K562 (cell line): ENCODE measurements at regions not wholly inside any gene's neighbourhood (a gene's known extent, or its start where the extent isn't known, plus 50 kb on each side); places are given as distances from the start of the nearest gene placed in this dataset.

Experiments
- ATAC-seq: fragments of 200-7000 bp; cut with Tn5 transposase; 3 replicates; pipeline ENCODE4 v1.9.1; 2020; ENCODE audit warnings: moderate library complexity
- BruUV-seq: library from RNA; stranded (reverse); fragments of 400-500 nt; replicated peaks from 2 replicates; lab custom pipeline; 2021; lab: Mats Ljungman, UMichigan
- CTCF ChIA-PET: fragments of 300-600 bp; formaldehyde crosslinking; extraction: SDS; loops from one replicate; lab custom pipeline; 2021; ENCODE audit warnings: low intra/inter-chr PET ratio; lab: Yijun Ruan, JAX
- POLR2A ChIA-PET: fragments of 300-600, 350-650 bp; sonication (Branson Sonifier 250); formaldehyde crosslinking; extraction: SDS; loops from one replicate; lab custom pipeline; 2021; ENCODE audit warnings: antibody characterized with exemption, inconsistent platforms; lab: Yijun Ruan, JAX
- DNase-seq, 4 experiments: peaks; one replicate each; pipeline versions ENCODE4 v3.0.0 to v3.0.0-alpha.2; 2011 to 2018; ENCODE audit warnings: low spot score in 3 of 4, mixed read lengths in 3 of 4; ENCODE audit errors: extremely low read depth in 1 of 4
- FAIRE-seq: peaks from 2 replicates; lab custom pipeline; 2011; peaks lifted over from hg19 to GRCh38; lab: Jason Lieb, UNC
- H2AFZ ChIP-seq: 2 replicates; pipeline ENCODE4 v1.6.0; 2011; ENCODE audit warnings: low read depth, low read length, control low read depth, inconsistent platforms
- H3K27ac ChIP-seq: fragments of 200-600 bp; 3 replicates; pipeline ENCODE4 v1.8.0; 2011; ENCODE audit warnings: low read depth, mild to moderate bottlenecking, control low read depth, inconsistent platforms, low read length, moderate library complexity, mixed read lengths; ENCODE audit errors: extremely low read depth
- H3K27me3 ChIP-seq, 2 experiments: fragments of 300-600 bp in 1 of 2; 2 replicates in 1 of 2; 3 replicates in 1 of 2; pipeline versions ENCODE4 v1.6.0 to v1.8.0; 2011; ENCODE audit warnings: inconsistent platforms in 2 of 2, low read length in 2 of 2, mild to moderate bottlenecking in 1 of 2, mixed read lengths in 1 of 2, moderate library complexity in 1 of 2; ENCODE audit not compliant: control insufficient read depth in 2 of 2, insufficient read depth in 2 of 2
- H3K36me3 ChIP-seq: fragments of 300-600 bp; 3 replicates; pipeline ENCODE4 v1.8.0; 2011; ENCODE audit warnings: mild to moderate bottlenecking, low read length, inconsistent platforms; ENCODE audit not compliant: control insufficient read depth, insufficient read depth
- H3K4me1 ChIP-seq, 2 experiments: fragments of 200-600 bp in 1 of 2; replicated peaks in 1 of 2; 2 replicates in 1 of 2; 3 replicates in 1 of 2; pipeline versions ENCODE4 v1.5.1 to v1.8.0; 2011; ENCODE audit warnings: inconsistent platforms in 2 of 2, low read length in 2 of 2, mild to moderate bottlenecking in 1 of 2, mixed read lengths in 1 of 2, moderate library complexity in 1 of 2; ENCODE audit not compliant: control insufficient read depth in 2 of 2, insufficient read depth in 2 of 2
- H3K4me2 ChIP-seq: 2 replicates; pipeline ENCODE4 v1.6.1; 2011; ENCODE audit warnings: low read length, control low read depth, inconsistent platforms, mixed read lengths; ENCODE audit not compliant: insufficient read depth
- H3K4me3 ChIP-seq: fragments of 200-600 bp; sonication (generic), shearing (Covaris generic); 2 replicates; pipeline ENCODE4 v1.5.1; 2016; ENCODE audit warnings: control low read depth, inconsistent platforms
- H3K79me2 ChIP-seq: fragments of 200-600 bp; 3 replicates; pipeline ENCODE4 v1.8.0; 2011; ENCODE audit warnings: low read length, inconsistent platforms; ENCODE audit not compliant: control insufficient read depth, insufficient read depth
- H3K9ac ChIP-seq, 2 experiments: 2 replicates each; pipeline versions ENCODE4 v1.6.0 to v1.6.1; 2011; ENCODE audit warnings: low read depth in 2 of 2, low read length in 2 of 2, control low read depth in 1 of 2, inconsistent platforms in 1 of 2, mild to moderate bottlenecking in 1 of 2, mixed read lengths in 1 of 2; ENCODE audit not compliant: insufficient read depth in 1 of 2
- H3K9me1 ChIP-seq: one replicate; pipeline ENCODE4 v1.6.0; 2011; ENCODE audit warnings: inconsistent platforms, mild to moderate bottlenecking, low read length, moderate library complexity; ENCODE audit not compliant: control insufficient read depth, insufficient read depth
- H3K9me3 ChIP-seq: replicated peaks from 2 replicates; pipeline ENCODE4 v1.5.1; 2011; ENCODE audit warnings: low read depth, low read length, inconsistent platforms; ENCODE audit not compliant: control insufficient read depth, insufficient read depth
- H4K20me1 ChIP-seq: replicated peaks from 2 replicates; pipeline ENCODE4 v1.6.1; 2011; ENCODE audit warnings: low read length, inconsistent platforms, mixed read lengths; ENCODE audit not compliant: control insufficient read depth, insufficient read depth
- FOSL1 ChIP-seq: fragments of 200-800 bp; sonication (Bioruptor generic); conservative IDR thresholded peaks from 2 replicates; pipeline ENCODE4 v1.6.1; 2016; ENCODE audit warnings: missing genetic modification characterization, missing compliant biosample characterization
- GATA2 ChIP-seq: sonication (generic); formaldehyde crosslinking; IDR thresholded peaks from 2 replicates; pipeline ENCODE4 v1.4.0; 2020; ENCODE audit warnings: mild to moderate bottlenecking, missing genetic modification reagents
- IRF9 ChIP-seq: fragments of 450-650 bp; IDR thresholded peaks from 2 replicates; pipeline ENCODE4 v1.6.1; 2016; ENCODE audit warnings: missing biosample characterization, missing genetic modification characterization
- KDM4B ChIP-seq, 2 experiments: fragments of 450-650 bp in 1 of 2; sonication (generic) in 1 of 2; IDR thresholded peaks; 2 replicates each; pipeline ENCODE4 v1.6.1; 2016 to 2017; ENCODE audit warnings: borderline replicate concordance in 2 of 2, antibody characterized with exemption in 1 of 2, low read depth in 1 of 2, mild to moderate bottlenecking in 1 of 2
- LEF1 ChIP-seq: fragments of 450-650 bp; IDR thresholded peaks from 2 replicates; pipeline ENCODE4 v1.6.1; 2016; ENCODE audit warnings: mild to moderate bottlenecking
- MEIS2 ChIP-seq: fragments of 450-650 bp; IDR thresholded peaks from 2 replicates; pipeline ENCODE4 v1.6.1; 2014; ENCODE audit warnings: mild to moderate bottlenecking; ENCODE audit not compliant: partially characterized antibody
- NFE2L1 ChIP-seq: fragments of 450-650 bp; IDR thresholded peaks from 2 replicates; pipeline ENCODE4 v1.6.1; 2016; ENCODE audit warnings: missing genetic modification characterization, low read depth, mild to moderate bottlenecking, missing compliant biosample characterization, moderate library complexity, borderline replicate concordance
- NRF1 ChIP-seq, 2 experiments: fragments of 450-650 bp; IDR thresholded peaks in 1 of 2; conservative IDR thresholded peaks in 1 of 2; 2 replicates each; pipeline ENCODE4 v1.6.1; 2014; ENCODE audit warnings: mild to moderate bottlenecking in 2 of 2
- RBM25 ChIP-seq: fragments of 200-400 bp; formaldehyde crosslinking; IDR thresholded peaks from 2 replicates; pipeline ENCODE4 v1.6.1; 2018; ENCODE audit warnings: low read length, low read depth, moderate library complexity; ENCODE audit not compliant: severe bottlenecking
- SOX6 ChIP-seq: fragments of 450-650 bp; IDR thresholded peaks from 2 replicates; pipeline ENCODE4 v1.6.1; 2014; ENCODE audit warnings: mild to moderate bottlenecking
- TBL1XR1 ChIP-seq, 2 experiments: IDR thresholded peaks; 2 replicates each; pipeline ENCODE4 v1.6.1; 2012; ENCODE audit warnings: improper control_type of control experiment in 2 of 2, low read length in 2 of 2, mild to moderate bottlenecking in 1 of 2
- XRCC5 ChIP-seq: fragments of 200-400 bp; formaldehyde crosslinking; IDR thresholded peaks from 2 replicates; pipeline ENCODE4 v1.6.1; 2017; ENCODE audit warnings: low read depth, mild to moderate bottlenecking, low read length
- YBX1 ChIP-seq: fragments of 450-650 bp; IDR thresholded peaks from 2 replicates; pipeline ENCODE4 v1.7.1; 2016; ENCODE audit warnings: mild to moderate bottlenecking
- ZBED1 ChIP-seq: IDR thresholded peaks from 2 replicates; pipeline ENCODE4 v1.6.1; 2014
- ZNF12 ChIP-seq: sonication (generic); formaldehyde crosslinking; IDR thresholded peaks from 2 replicates; pipeline ENCODE4 v1.4.0; 2020; ENCODE audit warnings: mild to moderate bottlenecking, missing genetic modification reagents
- ZNF655 ChIP-seq: fragments of 250-450 bp; sonication (Bioruptor Pico); IDR thresholded peaks from 2 replicates; pipeline ENCODE4 v1.5.0; 2021
- ZNF778 ChIP-seq: fragments of 450-650 bp; formaldehyde crosslinking; IDR thresholded peaks from 2 replicates; pipeline ENCODE4 v1.4.0; 2020; ENCODE audit warnings: mild to moderate bottlenecking, moderate library complexity
- ZSCAN32 ChIP-seq: fragments of 450-650 bp; formaldehyde crosslinking; IDR thresholded peaks from 2 replicates; pipeline ENCODE4 v1.4.0; 2020; ENCODE audit warnings: mild to moderate bottlenecking, moderate library complexity
- ZZZ3 ChIP-seq: fragments of 450-650 bp; IDR thresholded peaks from 2 replicates; pipeline ENCODE4 v1.6.1; 2016; ENCODE audit warnings: antibody characterized with exemption, mild to moderate bottlenecking, moderate library complexity
- WGBS: fragments of 100-300 bp; shearing (Covaris generic); methylation state at CpG from one replicate; pipeline ENCODE4 v1.1.6; 2016; ENCODE audit warnings: low coverage, mixed read lengths; ENCODE audit not compliant: insufficient coverage; ENCODE audit errors: missing lambda C conversion rate; 5-methylcytosine and 5-hydroxymethylcytosine counted together
- in situ Hi-C: fragments of 300-500 bp; cut with MboI; formaldehyde crosslinking; loops from 4 replicates; pipeline ENCODE4 v1.15.0; 2018; ENCODE audit warnings: inconsistent platforms, mixed read lengths
- intact Hi-C: fragments of 100-400 bp; cut with micrococcal nuclease; formaldehyde crosslinking; loops from 2 replicates; pipeline ENCODE4 v1.14.2; 2022

GRCh38 chr6:93549868-93550267, 130.5 kb upstream of the EPHA7 start:
- ChIA-PET POLR2A (no interaction called here), CTCF (no interaction called here)
- DNase-seq, result no peak
- ATAC-seq, result no peak
- Histone ChIP-seq H3K9me1 (no peaks in the 10 kb centered on the region), H4K20me1 (no peaks in the 10 kb centered on the region), H3K79me2 (no peaks in the 10 kb centered on the region), H3K27ac (no peak overlapping the region), H3K9ac (no peak overlapping the region), H3K27me3 (no peaks in the 10 kb centered on the region), H3K4me1 (no peaks in the 10 kb centered on the region), H3K4me3 (no peak overlapping the region), H3K4me2 (no peak overlapping the region), H3K36me3 (no peaks in the 10 kb centered on the region), H2AFZ (no peak overlapping the region), H3K9me3 (no peaks in the 10 kb centered on the region; the same call in 1 of the 2 replicates)
- intact Hi-C loops (no loop called here), in situ Hi-C loops (no loop called here)
- WGBS, result 0% methylated on average over 2 of the region's 2 CpGs
- TF ChIP-seq NRF1 (conservative IDR thresholded peaks at IDR 0.05 in 1 of 2, IDR thresholded peaks at IDR 0.05 in 1 of 2) (no peak), GATA2 (CRISPR knock-in tag) (no peak), ZNF655 (CRISPR knock-in tag) (no peak), LEF1 (no peak), NFE2L1 (tag) (no peak), FOSL1 (tag) (no peak), MEIS2 (no peak), RBM25 (no peak), ZNF12 (CRISPR knock-in tag) (no peak), KDM4B (IDR thresholded peaks at IDR 0.05; ENCODE audit: borderline replicate concordance in 2 of 2, low read depth in 1 of 2) (no peak), ZNF778 (CRISPR knock-in tag) (no peak), ZZZ3 (no peak), ZSCAN32 (CRISPR knock-in tag) (no peak), IRF9 (tag) (no peak), SOX6 (no peak), TBL1XR1 (IDR thresholded peaks at IDR 0.05; ENCODE audit: low read length in 2 of 2) (no peak), ZBED1 (no peak), XRCC5 (no peak), YBX1 (no peak)
- no TSS peak for BruUV-seq
- FAIRE-seq, result no peak
